A549 (cell line): ENCODE measurements at regions not wholly inside any gene's neighbourhood (a gene's known extent, or its start where the extent isn't known, plus 50 kb on each side); places are given as distances from the start of the nearest gene placed in this dataset.
"Not testable (repeated sequence)": the region's sequence is repeated elsewhere in the genome, so short reads cannot be mapped to it uniquely, and the experiment has no call there.

Experiments used
- ATAC-seq, 2 experiments: fragments of 200-7000 bp in 1 of 2; fragments of >200 bp in 1 of 2; cut with Nextera tagmentation in 1 of 2; cut with Tn5 transposase in 1 of 2; 3 replicates each; pipeline versions ENCODE4 v1.8.0 to v1.9.1; 2018 to 2020; ENCODE audit warnings: mild to moderate bottlenecking in 1 of 2, moderate library complexity in 1 of 2
- CTCF ChIA-PET: fragments of 300-600 bp; sonication (Branson Sonifier 250); formaldehyde crosslinking; extraction: SDS; loops from one replicate; lab custom pipeline; 2021; ENCODE audit warnings: antibody characterized with exemption, inconsistent platforms; lab: Yijun Ruan, JAX
- POLR2A ChIA-PET: fragments of 350-600 bp; formaldehyde crosslinking; extraction: SDS; loops from one replicate; lab custom pipeline; 2021; ENCODE audit warnings: antibody characterized with exemption, inconsistent platforms; lab: Yijun Ruan, JAX
- DNase-seq, 2 experiments: peaks; one replicate each; pipeline versions ENCODE4 v3.0.0 to v3.0.0-alpha.2; 2011 to 2016; ENCODE audit warnings: low read depth in 1 of 2, low spot score in 1 of 2
- FAIRE-seq: peaks from 2 replicates; lab custom pipeline; 2011; peaks lifted over from hg19 to GRCh38; lab: Jason Lieb, UNC
- H3K27ac ChIP-seq, 2 experiments: fragments of >200 bp; sonication (Bioruptor Twin); formaldehyde crosslinking; 3 replicates each; pipeline ENCODE4 v1.5.1; 2016 to 2017
- H3K4me1 ChIP-seq: fragments of >200 bp; sonication (Bioruptor Twin); formaldehyde crosslinking; 3 replicates; pipeline ENCODE4 v1.6.1; 2016
- H3K4me2 ChIP-seq: fragments of >200 bp; sonication (Bioruptor Twin); formaldehyde crosslinking; 3 replicates; pipeline ENCODE4 v1.6.1; 2016
- H3K4me3 ChIP-seq: fragments of >200 bp; sonication (Bioruptor Twin); formaldehyde crosslinking; 3 replicates; pipeline ENCODE4 v1.5.1; 2016
- H3K9me3 ChIP-seq: fragments of >200 bp; sonication (Bioruptor Twin); formaldehyde crosslinking; 3 replicates; pipeline ENCODE4 v1.6.1; 2016
- EHF ChIP-seq: fragments of 250-450 bp; sonication (Bioruptor Pico); IDR thresholded peaks from 2 replicates; pipeline ENCODE4 v1.5.0; 2020; ENCODE audit warnings: mild to moderate bottlenecking
- EHMT2 ChIP-seq: fragments of 200-600 bp; sonication (generic); IDR thresholded peaks from 2 replicates; pipeline ENCODE4 v1.6.1; 2016; ENCODE audit warnings: antibody characterized with exemption, low read depth, mild to moderate bottlenecking, moderate library complexity
- FOSB ChIP-seq: fragments of 250-450 bp; sonication (Bioruptor Pico); IDR thresholded peaks from 2 replicates; pipeline ENCODE4 v1.5.0; 2020; ENCODE audit warnings: mild to moderate bottlenecking, moderate library complexity
- FOXS1 ChIP-seq: fragments of 250-450 bp; sonication (Bioruptor Pico); IDR thresholded peaks from 2 replicates; pipeline ENCODE4 v1.5.0; 2020; ENCODE audit warnings: mild to moderate bottlenecking, moderate library complexity
- GATA3 ChIP-seq: IDR thresholded peaks from 2 replicates; pipeline ENCODE4 v1.6.1; 2012; ENCODE audit warnings: borderline replicate concordance
- HEYL ChIP-seq: fragments of 250-450 bp; sonication (Bioruptor Pico); IDR thresholded peaks from 2 replicates; pipeline ENCODE4 v1.8.0; 2021; ENCODE audit warnings: mild to moderate bottlenecking, moderate library complexity
- HOXB13 ChIP-seq: fragments of 250-450 bp; sonication (Bioruptor Pico); IDR thresholded peaks from 2 replicates; pipeline ENCODE4 v1.5.0; 2020; ENCODE audit warnings: low read depth, mild to moderate bottlenecking, moderate library complexity
- MYC ChIP-seq: IDR thresholded peaks from 2 replicates; pipeline ENCODE4 v1.6.1; 2012; ENCODE audit warnings: mild to moderate bottlenecking, inconsistent platforms, low read length, improper control_type of control experiment, borderline replicate concordance
- NR3C1 ChIP-seq: fragments of >200 bp; sonication (Bioruptor Twin); formaldehyde crosslinking; IDR thresholded peaks from 3 replicates; pipeline ENCODE4 v1.6.1; 2017
- RARB ChIP-seq: fragments of 250-450 bp; sonication (Bioruptor Pico); IDR thresholded peaks from 2 replicates; pipeline ENCODE4 v1.8.0; 2021; ENCODE audit warnings: mild to moderate bottlenecking, moderate library complexity
- RCOR1 ChIP-seq: fragments of 150-350 bp; IDR thresholded peaks from 2 replicates; pipeline ENCODE4 v1.6.1; 2014; ENCODE audit warnings: antibody characterized with exemption, low read length, low read depth
- ZC3H11A ChIP-seq: fragments of 450-650 bp; IDR thresholded peaks from 2 replicates; pipeline ENCODE4 v1.6.1; 2014; ENCODE audit warnings: antibody characterized with exemption, mild to moderate bottlenecking
- ZFP36 ChIP-seq: fragments of 450-650 bp; IDR thresholded peaks from 2 replicates; pipeline ENCODE4 v1.6.1; 2014; ENCODE audit warnings: borderline replicate concordance; ENCODE audit not compliant: partially characterized antibody
- ZNF302 ChIP-seq: fragments of 250-450 bp; sonication (Bioruptor Pico); IDR thresholded peaks from 2 replicates; pipeline ENCODE4 v1.9.0; 2021; ENCODE audit warnings: inconsistent platforms, mild to moderate bottlenecking, moderate library complexity
- WGBS: methylation state at CpG from one replicate; pipeline ENCODE4 v1.1.6; 2017; ENCODE audit errors: missing lambda C conversion rate; 5-methylcytosine and 5-hydroxymethylcytosine counted together
- TF ChIP-seq, protein P1 (sequence below): IDR thresholded peaks from 2 replicates; pipeline ENCODE4 v1.6.1; 2012
- TF ChIP-seq, protein P2 (sequence below): IDR thresholded peaks from 2 replicates; pipeline ENCODE4 v1.6.1; 2012; ENCODE audit warnings: low read depth, borderline replicate concordance
- TF ChIP-seq, protein P3 (sequence below): fragments of 250-450 bp; sonication (Bioruptor Pico); IDR thresholded peaks from 2 replicates; pipeline ENCODE4 v1.5.0; 2020; ENCODE audit warnings: low read depth, mild to moderate bottlenecking, moderate library complexity
- TF ChIP-seq, protein P4 (sequence below): IDR thresholded peaks from 2 replicates; pipeline ENCODE4 v1.6.1; 2012
- TF ChIP-seq, protein P5 (sequence below): fragments of 250-450 bp; sonication (Bioruptor Pico); IDR thresholded peaks from 2 replicates; pipeline ENCODE4 v1.5.0; 2021; ENCODE audit warnings: mild to moderate bottlenecking, moderate library complexity, borderline replicate concordance

DNA sequence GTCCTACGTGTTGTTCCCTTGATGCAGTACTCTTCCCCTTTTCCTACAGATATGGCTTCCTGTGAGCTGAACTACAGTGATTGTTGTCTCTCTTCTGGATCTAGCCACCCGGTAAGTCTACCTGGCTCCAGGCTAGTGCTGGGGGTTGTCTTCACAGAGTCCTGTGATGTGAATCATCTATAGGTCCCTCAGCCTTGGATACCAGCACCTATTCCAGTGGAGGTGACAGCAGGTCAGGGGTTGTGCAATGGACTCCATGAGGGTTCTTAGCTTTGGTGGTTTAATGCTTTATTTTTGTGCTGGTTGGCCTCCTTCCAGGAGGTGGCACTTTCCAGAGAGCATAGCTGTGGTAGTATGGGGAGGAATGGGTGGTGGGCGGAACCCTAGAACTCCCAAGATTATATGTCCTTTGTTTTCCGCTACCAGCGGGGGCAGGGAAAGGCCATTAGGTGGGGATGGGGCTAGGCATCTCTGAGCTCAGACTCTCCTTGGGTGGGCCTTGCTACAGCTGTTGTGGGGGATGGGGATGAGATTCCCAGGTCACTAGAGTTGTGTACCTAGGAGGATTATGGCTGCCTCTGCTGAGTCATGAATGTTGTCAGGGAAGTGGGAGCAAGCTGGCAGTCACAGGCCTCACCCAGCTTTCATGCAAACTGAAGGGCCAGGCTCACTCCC is 121.4 kb upstream of the ANKRD50 start:
- Histone ChIP-seq H3K4me2 (no peak overlapping the region), H3K4me1 (no peaks in the 10 kb centered on the region), H3K9me3 (no peaks in the 10 kb centered on the region), H3K4me3 (no peak overlapping the region), H3K27ac (no peak overlapping the region)
- CTCF ChIA-PET = no interaction called here
- TF ChIP-seq FOSB (CRISPR knock-in tag) = no peak
- TF ChIP-seq, protein P1, sequence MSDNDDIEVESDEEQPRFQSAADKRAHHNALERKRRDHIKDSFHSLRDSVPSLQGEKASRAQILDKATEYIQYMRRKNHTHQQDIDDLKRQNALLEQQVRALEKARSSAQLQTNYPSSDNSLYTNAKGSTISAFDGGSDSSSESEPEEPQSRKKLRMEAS = no peak
- TF ChIP-seq, protein P2, sequence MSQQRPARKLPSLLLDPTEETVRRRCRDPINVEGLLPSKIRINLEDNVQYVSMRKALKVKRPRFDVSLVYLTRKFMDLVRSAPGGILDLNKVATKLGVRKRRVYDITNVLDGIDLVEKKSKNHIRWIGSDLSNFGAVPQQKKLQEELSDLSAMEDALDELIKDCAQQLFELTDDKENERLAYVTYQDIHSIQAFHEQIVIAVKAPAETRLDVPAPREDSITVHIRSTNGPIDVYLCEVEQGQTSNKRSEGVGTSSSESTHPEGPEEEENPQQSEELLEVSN = no peak
- TF ChIP-seq HEYL = no peak
- no peak for TF ChIP-seq ZNF302 (CRISPR knock-in tag)
- TF ChIP-seq EHMT2 = no peak
- TF ChIP-seq GATA3 = no peak
- 87% methylated on average over 2 of the region's 5 CpGs for WGBS
- DNase-seq (no peak), ATAC-seq (no peak), FAIRE-seq (no peak)
- POLR2A ChIA-PET = no interaction called here

DNA sequence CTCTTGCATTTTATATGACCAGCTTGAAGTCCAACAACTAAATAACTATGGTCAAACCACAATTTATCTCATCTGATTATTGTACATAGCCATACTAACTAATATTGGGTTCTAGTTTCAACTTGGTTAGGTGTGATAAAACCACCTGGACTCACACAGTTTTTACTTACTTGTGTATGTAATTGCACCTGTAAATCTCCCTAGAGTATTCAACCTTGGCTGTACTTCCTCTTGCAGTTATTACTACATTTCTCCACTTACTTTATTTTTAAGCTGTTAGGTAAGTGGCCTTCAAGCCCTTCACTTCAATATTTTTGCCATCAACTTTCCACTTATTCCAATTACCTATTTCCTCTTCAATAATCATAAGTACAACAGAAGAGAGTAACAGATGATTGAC is 115.8 kb upstream of the ANKRD50 start:
- no peaks in the 10 kb centered on the region for H3K9me3 ChIP-seq
- TF ChIP-seq, protein P3, sequence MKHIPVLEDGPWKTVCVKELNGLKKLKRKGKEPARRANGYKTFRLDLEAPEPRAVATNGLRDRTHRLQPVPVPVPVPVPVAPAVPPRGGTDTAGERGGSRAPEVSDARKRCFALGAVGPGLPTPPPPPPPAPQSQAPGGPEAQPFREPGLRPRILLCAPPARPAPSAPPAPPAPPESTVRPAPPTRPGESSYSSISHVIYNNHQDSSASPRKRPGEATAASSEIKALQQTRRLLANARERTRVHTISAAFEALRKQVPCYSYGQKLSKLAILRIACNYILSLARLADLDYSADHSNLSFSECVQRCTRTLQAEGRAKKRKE = no peak
- no peak for TF ChIP-seq ZC3H11A
- no peak for TF ChIP-seq MYC
- TF ChIP-seq FOXS1 (CRISPR knock-in tag) = no peak
- TF ChIP-seq, protein P4, sequence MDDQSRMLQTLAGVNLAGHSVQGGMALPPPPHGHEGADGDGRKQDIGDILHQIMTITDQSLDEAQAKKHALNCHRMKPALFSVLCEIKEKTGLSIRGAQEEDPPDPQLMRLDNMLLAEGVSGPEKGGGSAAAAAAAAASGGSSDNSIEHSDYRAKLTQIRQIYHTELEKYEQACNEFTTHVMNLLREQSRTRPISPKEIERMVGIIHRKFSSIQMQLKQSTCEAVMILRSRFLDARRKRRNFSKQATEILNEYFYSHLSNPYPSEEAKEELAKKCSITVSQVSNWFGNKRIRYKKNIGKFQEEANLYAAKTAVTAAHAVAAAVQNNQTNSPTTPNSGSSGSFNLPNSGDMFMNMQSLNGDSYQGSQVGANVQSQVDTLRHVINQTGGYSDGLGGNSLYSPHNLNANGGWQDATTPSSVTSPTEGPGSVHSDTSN = no peak
- TF ChIP-seq ZNF302 (CRISPR knock-in tag) = no peak
- no peak for TF ChIP-seq RARB (CRISPR knock-in tag)
- TF ChIP-seq, protein P1 = no peak
- TF ChIP-seq EHF = no peak
- TF ChIP-seq, protein P5, sequence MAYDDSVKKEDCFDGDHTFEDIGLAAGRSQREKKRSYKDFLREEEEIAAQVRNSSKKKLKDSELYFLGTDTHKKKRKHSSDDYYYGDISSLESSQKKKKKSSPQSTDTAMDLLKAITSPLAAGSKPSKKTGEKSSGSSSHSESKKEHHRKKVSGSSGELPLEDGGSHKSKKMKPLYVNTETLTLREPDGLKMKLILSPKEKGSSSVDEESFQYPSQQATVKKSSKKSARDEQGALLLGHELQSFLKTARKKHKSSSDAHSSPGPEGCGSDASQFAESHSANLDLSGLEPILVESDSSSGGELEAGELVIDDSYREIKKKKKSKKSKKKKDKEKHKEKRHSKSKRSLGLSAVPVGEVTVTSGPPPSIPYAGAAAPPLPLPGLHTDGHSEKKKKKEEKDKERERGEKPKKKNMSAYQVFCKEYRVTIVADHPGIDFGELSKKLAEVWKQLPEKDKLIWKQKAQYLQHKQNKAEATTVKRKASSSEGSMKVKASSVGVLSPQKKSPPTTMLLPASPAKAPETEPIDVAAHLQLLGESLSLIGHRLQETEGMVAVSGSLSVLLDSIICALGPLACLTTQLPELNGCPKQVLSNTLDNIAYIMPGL (CRISPR knock-in tag) = no peak
- TF ChIP-seq NR3C1 = no peak
- TF ChIP-seq HOXB13 (CRISPR knock-in tag) = no peak
- TF ChIP-seq, all 56 proteins: peak for 0
- ChIA-PET CTCF (no interaction called here), POLR2A (no interaction called here)
- FAIRE-seq (no peak), DNase-seq (no peak), ATAC-seq (no peak)
- Histone ChIP-seq H3K27ac (no peak overlapping the region), H3K4me3 (no peak overlapping the region), H3K4me2 (no peak overlapping the region), H3K4me1 (no peaks in the 10 kb centered on the region)

DNA sequence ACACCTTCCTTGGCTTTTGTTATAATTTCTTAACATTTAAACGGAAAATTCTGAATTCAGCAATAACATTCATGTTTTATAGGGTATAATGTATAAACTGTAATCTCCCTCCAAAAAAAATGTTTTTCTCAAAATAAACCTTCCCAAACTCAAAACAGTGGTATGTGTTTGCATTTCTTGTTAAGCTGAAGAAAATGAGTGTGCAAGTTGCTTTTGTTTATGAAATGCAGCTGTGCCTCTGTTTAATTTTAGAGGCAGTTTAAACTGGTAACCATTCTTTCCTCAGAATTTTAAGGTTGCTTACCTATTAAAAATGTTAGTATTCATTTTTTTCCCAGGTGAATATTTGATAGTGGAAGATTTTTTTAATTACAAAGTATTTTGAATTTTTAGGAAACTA is 105.0 kb upstream of the ANKRD50 start:
- H3K4me2 ChIP-seq = no peak overlapping the region
- no peaks in the 10 kb centered on the region for H3K4me1 ChIP-seq
- ATAC-seq = no peak
- TF ChIP-seq ZFP36 (no peak), EHMT2 (no peak), RCOR1 (no peak)
- TF ChIP-seq, all 56 proteins: peak for 0
- DNase-seq (no peak), FAIRE-seq (no peak)
- Histone ChIP-seq H3K4me3 (no peak overlapping the region), H3K9me3 (no peaks in the 10 kb centered on the region), H3K27ac (no peak overlapping the region)
- 44% methylated on average over 1 of the region's 1 CpG for WGBS
- CTCF ChIA-PET = no interaction called here
- POLR2A ChIA-PET = no interaction called here

DNA sequence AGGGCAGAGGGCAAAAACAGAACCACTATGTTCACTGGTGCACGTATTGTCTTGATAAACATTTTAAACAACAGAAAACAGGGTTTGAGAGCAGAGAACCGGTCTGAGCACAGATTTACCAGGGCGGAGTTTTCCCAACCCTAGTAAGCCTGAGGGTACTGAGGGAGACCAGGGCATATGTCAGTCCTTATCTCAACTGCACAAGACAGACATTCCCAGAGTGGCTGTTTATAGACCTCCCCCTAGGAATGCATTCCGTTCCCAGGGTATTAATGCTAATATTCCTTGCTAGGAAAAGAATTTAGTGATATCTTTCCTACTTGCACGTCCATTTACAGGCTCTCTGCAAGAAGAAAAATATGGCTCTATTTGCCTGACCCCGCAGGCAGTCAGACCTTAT is 99.7 kb upstream of the ANKRD50 start:
- FAIRE-seq, H3K4me2 ChIP-seq, H3K9me3 ChIP-seq, CTCF ChIA-PET, POLR2A ChIA-PET, H3K27ac ChIP-seq, H3K4me3 ChIP-seq, ATAC-seq, H3K4me1 ChIP-seq, DNase-seq: not testable (repeated sequence)
- WGBS = 54% methylated on average over 6 of the region's 6 CpGs
